ENCODE measurements at regions not wholly inside any gene's neighbourhood (a gene's known extent, or its start where the extent isn't known, plus 50 kb on each side); places are given as distances from the start of the nearest gene placed in this dataset.

DNA sequence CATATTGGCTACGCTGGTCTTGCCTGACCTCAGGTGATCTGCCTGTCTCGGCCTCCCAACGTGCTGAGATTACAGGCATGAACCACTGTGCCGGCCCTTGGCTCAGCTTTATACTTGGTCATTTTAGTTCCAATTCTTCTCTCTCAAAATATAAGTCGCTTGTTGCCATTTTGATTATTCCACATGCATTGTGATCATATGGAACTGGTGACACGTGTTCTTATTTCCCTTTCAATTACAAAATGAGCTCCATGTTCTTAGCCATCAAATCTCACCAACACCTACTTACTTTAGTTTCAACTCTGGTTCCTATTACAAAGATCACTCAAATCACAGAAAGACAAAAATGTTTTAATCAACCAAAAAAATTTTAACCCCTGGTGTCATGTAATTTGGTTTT lies 1711.7 kb downstream of the TP53TG3F start:
- no peak for DNase-seq

DNA sequence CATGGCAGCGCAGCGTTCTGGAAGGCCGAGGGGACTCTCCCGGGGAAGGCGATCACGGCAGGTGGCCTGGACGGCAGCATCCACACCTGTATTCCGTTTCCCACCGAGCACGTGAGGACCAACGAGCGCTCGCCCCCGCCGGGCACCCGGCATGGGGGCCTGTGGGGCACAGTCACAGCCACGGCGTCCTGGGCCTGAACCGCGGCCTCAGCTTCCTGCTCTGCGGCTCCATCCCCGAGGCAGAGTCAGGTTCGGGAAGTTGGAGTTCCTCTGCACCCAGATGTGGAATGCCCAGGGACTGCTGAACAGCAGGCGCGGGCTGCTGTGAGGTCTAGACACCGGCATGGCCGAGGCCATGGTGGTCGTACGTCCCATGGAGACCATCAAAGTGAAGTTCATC lies 1713.9 kb downstream of the TP53TG3F start:
- no peak for DNase-seq

DNA sequence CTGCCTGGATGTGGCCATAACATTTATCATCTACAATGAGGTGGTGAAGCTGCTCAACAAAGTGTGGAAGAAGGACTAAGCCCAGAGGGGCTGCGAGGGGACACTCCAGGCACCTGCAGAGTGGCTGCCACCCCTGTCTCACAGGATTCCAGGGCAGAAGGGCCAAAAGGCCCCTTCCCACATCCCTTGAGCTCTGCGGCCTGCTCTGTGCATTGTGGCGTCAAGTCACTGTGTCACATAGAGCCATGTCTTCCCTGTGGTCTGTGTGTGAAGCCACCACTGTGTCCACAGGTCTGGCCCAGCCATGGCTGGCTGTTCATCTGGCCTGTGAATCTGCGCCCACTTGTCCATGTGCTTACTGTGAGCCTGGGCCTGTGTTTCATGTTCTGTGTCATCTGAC lies 1714.6 kb downstream of the TP53TG3F start:
- DNase-seq = no peak

DNA sequence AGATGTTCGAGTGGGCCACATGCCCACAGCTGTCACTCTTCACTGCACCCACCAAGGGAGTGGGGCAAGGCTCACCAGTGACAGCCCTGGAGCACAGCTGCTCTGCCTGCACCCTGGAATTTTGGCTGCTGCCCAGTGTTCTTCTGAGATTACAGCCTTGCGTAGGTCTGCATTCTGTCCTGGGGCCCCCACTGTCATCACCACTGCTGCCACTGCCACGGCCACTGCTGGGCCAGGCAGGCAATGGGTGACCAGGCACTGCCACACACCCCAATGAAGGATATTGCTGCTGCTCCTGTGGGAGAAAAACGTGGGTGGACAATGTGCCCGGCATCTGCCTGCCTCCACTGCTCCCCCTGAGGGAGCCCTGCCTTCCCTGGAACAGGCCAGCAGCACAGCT lies 1717.0 kb downstream of the TP53TG3F start:
- DNase-seq = no peak

DNA sequence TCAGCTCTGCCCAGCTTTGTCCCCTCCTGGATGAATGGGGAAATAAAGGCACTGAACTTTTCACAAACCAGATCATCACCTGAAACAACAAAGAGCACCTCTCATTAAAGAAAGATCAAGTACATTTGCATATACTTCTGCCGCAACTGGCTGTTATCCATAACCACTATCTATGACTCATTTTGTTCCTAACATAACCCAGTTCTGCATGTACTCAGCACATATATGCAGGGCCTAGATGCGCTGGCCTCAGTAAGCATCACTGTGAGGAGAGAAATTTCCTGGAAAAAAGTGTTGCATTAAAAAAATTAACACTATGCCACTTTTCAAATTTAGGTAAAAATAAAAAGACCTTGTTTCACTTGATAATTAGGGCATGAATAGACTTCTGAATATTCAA lies 1718.4 kb downstream of the TP53TG3F start:
- DNase-seq = no peak

DNA sequence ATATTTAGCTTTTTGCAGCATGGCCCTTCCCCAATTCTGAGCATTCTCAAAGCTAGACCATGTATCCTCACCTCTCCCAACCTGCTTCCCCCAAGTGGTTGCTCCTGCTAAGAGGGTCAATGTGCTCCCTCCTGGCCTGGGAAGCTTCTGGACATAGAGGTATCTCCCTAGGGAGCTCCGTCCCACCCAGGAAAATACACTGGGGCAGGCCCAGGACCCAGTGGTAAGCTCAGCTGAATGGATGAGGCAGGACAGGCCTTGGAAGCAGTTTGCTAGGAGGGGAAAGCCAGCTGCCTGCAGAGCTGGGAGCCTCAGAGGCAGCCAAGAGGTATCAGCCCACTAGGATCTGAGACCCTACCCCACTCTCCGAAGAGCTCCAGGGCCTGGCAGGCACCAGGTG lies 1721.6 kb downstream of the TP53TG3F start:
- DNase-seq = no peak

DNA sequence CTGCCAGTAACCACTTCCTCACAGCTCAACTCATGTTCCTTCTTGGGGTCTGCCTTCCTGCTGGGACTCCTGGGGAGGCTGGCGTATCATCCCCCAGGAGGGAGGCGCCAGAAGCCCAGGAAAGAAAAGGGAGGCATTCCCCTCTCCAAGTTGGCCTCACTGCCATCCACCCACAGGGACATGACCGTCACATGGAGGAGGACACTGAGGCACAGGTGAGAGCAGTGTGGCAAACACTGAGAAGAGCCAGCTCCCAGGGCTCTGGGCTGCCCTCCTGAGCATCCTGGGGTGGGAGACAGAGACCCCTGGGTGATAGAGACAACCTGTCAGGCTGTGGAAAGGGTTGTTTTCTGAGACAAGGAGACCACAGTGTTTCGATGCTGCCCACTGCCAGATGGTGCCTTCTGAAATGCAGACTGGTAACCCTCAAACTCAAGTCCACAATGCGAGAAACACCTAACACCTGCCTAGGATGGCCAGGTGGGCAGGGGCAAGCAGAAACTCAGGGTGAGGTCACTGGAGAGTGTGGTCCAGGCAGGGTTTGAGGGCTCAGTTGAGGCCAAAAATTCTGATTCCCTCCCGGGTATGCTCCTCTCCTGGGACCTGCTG lies 1722.1 kb downstream of the TP53TG3F start:
- DNase-seq = no peak

DNA sequence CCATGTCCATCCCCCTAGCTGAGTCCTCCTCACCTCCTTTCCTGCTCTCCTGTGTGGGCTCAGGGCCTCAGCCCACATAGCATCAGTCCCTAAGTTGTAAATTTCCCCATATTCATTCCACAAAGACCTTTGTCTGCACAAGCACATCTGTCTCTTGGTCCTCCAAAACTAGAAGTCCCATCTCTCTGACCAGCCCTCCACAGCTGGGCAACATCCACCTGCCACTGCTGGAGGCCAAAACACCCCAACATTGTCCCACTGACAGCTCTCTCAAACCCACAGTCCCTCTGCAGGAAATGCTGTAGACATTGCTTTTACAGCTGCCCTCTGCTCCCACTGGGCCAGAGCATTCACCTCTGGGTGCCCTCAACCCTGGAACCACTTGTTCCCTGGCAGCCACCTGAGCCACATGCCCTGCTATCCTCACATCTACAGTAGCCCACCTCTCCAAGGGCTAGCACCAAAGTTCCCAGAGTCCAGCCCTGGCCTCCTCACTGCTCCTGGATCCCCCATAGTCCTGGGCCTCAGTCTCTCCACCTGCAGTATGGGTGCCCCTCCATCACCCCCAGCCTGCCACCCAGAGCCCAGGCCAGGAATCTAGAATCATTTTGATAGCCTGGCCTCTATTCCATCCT lies 1722.7 kb downstream of the TP53TG3F start:
- no peak for DNase-seq

DNA sequence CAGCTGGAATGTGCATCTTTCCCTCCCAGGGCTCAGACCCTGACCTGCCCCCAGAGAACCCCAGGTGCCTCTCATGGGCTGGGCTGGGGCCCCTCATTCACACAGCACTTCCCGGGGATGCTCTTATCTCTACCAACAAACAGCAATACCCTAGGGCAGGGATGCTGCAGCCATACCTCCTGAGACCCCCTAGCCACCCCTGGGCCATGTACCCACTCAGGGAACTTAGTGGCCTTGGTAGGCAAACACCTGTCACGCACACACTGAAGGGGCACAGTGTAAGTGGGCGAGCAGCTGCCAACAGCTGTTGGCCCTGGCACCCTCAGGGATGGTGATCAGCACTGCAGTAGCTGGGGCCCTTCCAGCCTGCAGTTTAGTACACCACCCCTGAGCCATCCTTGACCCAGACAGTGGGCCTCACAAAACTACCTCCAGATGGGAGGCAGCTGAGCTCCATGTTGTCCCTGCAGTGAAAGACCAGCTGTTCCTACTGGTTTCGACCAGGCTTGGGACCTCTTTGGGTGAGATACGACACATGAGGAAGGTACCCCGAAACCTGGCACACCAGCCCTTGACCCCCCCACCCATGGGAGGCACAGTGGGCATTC lies 1723.6 kb downstream of the TP53TG3F start:
- no peak for DNase-seq

DNA sequence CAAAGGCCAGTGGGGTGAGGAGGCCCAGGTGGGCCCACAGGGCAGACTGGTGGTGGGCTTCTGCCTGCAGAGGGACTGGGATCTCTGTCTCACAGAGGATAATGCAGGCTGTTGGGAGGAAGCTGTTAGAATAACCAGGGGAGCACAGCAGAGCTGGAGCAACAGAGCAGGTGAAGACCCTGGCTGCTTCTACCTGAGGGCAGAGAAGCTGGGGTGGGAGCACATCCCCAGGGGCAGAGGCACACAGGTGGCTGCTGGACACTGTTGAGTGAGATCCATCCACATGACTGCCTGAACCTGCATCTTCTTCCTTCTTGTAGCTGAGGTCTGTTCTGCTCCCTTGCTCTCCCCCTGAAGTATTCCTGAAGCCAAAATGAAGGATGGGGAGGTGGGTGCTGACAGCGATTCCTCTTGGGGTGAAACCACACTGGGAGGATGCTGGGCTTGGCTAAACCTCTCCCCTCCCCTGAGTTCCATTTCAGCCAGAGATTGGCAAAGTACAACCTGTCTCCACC lies 1725.0 kb downstream of the TP53TG3F start:
- no peak for DNase-seq

DNA sequence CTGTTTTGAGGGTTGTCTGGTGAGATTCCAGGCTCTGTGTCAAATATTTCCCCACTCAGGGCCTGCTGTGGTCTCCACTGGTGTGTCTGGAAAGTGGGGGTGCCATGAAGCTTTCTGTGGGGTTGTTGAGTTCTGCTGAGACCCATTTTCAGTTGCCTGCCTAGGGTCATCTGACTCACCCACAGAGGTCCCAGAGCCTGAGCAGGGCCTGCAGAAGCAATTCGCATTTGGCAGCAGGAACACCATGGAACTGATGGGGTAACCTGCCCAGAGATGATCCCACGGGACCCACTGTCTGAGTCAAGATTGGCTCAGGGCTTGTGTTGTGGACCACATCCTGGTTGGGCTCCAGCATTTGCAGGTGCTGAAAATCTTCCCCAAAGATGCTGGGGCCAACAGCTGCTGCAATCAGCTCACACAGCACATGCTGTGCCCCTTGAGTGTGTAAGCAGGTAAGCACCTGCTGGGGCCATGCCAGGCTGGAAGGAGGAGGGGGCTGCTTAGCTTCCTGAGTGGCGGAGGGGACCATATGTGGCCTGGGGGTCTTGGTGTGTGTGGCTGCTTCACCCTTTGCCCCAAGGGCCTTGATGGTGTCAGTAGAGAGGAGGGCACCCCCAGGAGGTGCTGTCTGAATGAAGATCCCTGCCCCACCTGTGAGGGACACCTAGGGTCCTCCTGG lies 1726.1 kb downstream of the TP53TG3F start:
- no peak for DNase-seq

DNA sequence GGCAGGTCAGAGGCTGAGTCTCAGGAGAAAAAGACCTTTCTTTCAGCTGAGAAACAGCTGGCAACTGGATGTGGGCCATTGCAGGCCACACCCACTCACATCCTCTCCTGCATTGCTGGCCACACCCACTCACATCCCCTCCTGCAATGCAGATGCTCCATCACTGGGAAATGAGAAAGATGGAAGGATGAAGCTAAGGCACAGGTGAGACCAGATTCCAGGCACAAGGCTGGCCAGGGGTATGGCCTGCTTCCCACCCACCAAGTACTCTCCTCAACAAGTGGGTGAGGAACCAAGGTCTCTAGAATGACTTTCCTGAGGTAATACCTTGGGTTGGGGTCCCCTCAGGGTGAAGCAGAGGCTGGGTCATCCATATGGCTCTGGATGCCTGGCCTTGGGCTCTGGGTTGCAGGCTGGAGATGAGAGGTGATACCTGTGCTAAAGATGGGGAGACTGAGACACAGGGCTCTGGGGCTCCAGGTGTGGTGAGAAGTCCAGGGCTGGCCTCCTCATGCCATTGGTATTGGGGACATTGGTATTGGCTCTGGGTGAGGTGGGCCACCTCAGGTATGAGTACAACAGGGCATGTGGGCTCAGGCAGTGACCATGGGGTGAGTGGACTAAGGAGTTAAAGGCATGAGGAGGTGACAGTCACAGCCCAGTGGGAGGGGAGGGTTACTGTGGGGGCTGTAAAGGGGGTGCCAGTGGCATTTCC lies 1726.8 kb downstream of the TP53TG3F start:
- no peak for DNase-seq

DNA sequence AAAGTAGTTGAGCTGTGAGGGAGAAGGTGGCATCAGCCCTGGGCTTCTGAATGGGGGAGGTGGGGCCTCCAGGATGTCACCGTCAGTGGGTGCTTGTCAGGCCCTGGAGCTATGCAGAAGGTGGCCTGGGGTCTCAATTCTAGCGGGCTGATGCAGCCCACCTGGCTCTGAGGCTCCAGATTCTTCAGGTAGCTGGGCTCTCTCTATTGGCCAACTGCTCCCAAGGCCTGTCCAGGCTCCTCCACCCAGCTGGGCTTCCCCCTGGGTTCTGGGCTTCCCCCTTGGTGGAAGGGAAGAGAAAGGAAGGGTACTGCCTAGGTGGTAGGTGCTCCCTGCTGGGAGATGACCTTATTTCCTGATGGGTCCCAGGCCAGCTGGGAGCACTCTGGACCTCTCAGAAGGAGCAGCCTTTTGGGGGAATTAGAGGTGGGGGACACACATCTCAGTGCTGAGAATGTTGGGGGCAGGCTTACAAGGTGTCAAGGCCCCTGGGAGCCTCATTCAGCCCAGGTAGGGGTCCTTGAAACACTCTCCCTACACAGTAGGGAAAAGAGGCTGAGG lies 1728.3 kb downstream of the TP53TG3F start:
- no peak for DNase-seq

DNA sequence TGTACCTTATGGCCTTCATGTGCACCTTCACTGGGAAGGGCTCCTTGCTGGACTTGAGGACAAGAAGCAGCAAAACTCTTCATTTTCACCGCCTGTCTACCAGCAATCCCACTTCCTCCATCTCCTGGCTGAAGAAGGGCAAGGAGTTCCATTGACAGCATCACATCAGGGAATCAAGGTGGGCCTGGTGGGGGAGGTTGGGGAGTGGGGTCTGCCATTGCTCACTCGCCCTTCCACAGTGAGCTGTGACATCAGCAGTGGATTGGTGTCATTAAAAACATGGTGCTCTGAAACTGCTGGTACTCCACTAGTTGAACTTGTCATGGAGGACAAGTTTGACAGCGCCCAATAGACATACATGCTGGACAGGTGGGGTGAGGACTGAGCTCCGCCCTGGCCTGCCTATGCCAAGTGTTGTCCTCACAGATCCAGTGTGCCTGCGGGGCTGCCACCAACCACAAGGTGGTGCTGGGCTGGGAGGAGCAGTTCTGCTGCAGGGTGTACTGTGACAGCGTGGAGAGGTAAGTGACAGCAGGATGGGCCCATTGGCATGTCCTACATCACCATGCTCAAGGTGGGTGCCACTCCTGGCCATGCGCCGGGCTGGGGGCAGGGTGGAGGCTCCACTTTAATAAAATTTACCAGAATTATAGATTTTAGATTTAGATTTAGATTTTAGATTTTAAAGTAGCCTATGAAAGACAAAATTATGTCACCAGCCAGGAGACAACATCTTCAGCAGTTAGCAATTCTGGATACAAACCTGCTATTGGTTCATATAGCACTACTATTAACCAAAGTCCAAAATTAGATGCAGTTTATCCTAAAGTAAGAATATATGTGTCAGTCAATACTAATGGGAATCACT lies 1729.1 kb downstream of the TP53TG3F start:
- DNase-seq = no peak

DNA sequence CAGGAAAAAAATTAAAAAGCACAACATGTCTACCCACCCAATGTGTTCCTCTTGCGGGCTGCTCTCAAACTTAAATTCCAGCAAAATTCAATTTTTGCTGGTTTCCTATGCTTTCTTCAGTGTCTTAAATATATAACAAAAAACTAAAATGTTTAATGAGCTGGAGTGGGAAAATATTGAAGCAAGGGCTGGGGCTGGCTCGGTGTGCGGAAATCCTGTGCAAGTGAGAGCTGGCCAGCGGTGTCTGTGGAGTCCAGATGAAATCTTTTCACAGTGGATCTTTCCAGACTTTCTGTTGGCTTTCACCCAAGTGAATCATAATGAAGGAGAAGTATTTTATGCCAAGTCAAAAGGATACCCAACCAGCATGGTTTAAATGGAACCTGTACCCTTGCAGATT lies 1733.6 kb downstream of the TP53TG3F start:
- no peak for DNase-seq

DNA sequence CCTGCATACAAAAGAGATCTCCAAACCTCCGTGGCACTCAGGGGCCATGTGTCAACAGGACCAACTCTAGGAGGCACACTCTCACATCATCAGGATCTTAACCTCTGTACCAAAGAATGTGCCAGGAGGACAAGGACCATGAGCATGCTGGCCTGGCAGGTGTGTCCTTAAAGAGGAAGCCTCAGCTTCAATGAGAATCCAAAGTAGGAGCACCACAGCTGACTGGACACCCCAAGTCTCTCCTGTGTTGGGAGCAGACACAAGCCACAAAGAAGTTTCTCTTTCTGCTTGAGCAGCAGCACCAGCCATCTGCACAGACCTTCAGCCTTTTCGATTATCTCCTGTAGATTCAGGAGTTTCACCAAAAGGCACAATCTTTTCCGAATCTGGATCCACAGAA lies 1734.5 kb downstream of the TP53TG3F start:
- no peak for DNase-seq

DNA sequence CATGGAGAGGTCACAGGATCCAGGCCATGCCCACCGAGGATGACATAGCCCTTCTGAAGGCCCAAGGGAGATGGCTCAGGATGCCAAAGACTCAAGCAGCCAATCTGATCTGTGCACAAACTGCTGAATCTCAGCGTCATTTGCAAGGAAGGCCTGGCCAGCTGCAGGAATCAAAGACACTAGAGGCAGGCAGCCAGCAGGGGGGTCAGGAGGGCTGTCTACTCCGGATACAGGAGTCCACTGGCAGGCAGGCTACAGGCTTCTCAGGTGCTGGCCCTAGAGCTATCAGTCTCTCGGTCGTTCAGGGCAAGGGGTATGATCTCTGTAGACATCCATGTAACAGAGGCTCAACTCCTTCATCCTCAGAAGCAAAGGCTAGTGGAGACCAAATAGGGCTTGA lies 1735.3 kb downstream of the TP53TG3F start:
- DNase-seq = no peak

DNA sequence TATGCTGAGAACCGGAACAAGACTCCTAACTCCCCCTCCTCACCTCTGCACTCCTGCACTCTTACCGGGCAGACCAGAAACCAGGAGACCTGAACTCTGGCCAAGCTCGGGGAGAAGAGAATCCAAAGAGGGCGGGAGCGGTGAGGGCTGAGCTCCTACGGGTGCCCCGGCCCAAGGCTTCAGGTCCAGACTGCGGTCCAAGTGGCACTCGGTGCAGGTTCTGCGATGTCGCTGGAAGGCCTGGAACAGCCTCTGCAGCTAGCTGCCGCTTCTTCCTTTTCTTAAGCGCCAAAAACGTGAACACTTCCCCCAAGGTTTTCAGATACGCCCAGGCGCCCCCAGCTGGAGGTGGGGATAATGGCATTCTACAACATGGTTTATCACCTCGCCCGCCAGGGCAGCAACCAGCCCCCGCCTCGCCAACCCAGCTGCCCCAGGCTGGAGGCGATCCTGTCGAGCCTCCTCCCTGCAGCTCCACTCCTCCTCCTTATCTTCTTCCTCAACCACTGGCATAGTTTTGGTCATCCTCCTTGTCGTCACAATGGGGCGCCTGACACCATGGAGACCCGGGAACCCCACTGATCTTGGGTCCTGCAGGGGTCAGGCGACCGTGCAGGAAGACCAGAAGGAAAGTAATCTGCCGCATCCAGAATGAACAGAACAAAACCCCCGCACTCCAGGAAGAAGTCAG lies 1735.9 kb downstream of the TP53TG3F start:
- DNase-seq = no peak

DNA sequence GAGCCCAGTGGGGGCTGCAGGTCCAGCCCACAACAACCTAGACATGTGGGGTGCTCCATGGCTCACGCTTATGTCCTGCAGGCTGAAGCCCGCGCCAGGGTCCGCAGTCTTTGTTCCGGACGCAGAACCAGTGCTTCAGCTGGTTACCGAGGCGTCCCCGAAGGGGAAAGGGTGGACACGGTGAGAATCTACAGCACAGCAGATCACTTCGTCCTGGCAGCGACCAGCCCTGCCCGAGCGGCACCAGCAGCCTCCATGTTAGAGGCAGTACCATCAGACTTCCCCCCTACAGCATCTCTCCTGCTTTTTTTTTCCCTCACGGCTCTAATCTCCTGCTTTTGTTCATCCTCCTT lies 1736.4 kb downstream of the TP53TG3F start:
- DNase-seq = no peak

DNA sequence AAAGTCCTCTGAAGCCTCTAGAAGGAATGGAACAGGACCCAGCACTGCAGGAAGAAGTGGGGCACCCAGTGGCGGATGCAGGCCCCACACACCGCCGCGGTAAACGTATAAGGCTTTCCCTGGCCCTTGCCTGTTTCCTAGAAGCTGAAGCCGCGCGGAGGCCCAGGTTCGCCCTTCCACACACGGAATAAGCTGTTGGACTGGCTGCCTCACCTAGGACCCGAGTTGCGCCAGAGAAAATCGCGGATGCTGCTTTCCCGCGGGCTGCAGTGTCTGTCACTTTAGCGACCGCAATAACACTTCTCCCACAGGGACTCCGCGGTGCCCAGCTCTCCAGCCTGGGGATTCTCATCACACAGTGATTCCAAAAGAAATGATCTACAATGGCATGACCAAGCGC lies 1736.9 kb downstream of the TP53TG3F start:
- DNase-seq = no peak

DNA sequence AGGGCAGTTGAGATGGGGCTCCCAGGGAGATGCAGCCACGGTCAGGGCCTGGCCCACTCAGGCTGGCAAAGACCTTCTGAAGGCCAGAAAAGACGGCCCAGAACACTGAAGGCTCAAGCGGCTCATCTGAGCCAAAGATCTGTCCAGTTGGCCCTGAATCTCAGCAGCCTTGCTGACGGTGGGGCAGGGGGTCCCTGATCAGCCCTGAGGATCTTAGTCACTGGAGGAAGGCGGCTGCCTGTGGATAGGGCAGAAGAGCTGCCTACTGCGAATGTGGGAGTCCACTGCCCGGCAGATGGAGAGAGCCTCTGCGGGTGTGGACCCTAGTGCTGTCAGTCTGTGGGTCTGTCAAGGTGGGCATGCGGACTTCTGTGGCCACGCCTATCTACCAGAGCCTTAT lies 1738.2 kb downstream of the TP53TG3F start:
- DNase-seq = no peak
